OCI-LY7 (cell line): ENCODE measurements at regions not wholly inside any gene's neighbourhood (a gene's known extent, or its start where the extent isn't known, plus 50 kb on each side); places are given as distances from the start of the nearest gene placed in this dataset.

Experiments
- CTCF ChIP-seq: fragments of 200-600 bp; sonication (generic); conservative IDR thresholded peaks from 2 replicates; pipeline ENCODE4 v1.5.1; 2014; ENCODE audit warnings: mild to moderate bottlenecking, antibody characterized with exemption, low read length, moderate library complexity, mixed read lengths
- EZH2phosphoT487 ChIP-seq: fragments of 200-600 bp; sonication (generic); IDR thresholded peaks from 2 replicates; pipeline ENCODE4 v1.6.1; 2018; ENCODE audit warnings: low read depth, borderline replicate concordance, mild to moderate bottlenecking, mixed run types, antibody characterized with exemption, low read length, moderate library complexity, mixed read lengths

- no peak for TF ChIP-seq CTCF
- no peak for TF ChIP-seq EZH2phosphoT487
These were observed 141.8 kb upstream of the BNIP2 start for GRCh38 chr15:59830873-59831272.
